ENCODE measurements at regions not wholly inside any gene's neighbourhood (a gene's known extent, or its start where the extent isn't known, plus 50 kb on each side); places are given as distances from the start of the nearest gene placed in this dataset.

GRCh38 chr6:134431421-134431859, 113.5 kb upstream of the SGK1 start:
- H3K23ac ChIP-seq (ENCODE audit: low read depth, low read length, poor library complexity): no peak overlapping the region
- H3K4me1 ChIP-seq (ENCODE audit: control insufficient read depth in 2 of 2, insufficient read depth in 1 of 2, low read depth in 1 of 2, low read length in 2 of 2): peaks cover 2 to 5% of the 10 kb centered on the region in 2 donors
- no peak overlapping the region for H3K27ac ChIP-seq (replicated peaks; ENCODE audit: low read length)
- 100% methylated on average over 1 of the region's 3 CpGs; no CpG with 5 or more reads in 1 of the 2 donors for WGBS, 2 donors (ENCODE audit: extremely low coverage in 2 of 2, insufficient read length in 2 of 2, insufficient replicate concordance in 1 of 2)
- no peak overlapping the region for H4K91ac ChIP-seq (ENCODE audit: low read depth, low read length, poor library complexity)
- H3K4me2 ChIP-seq (ENCODE audit: insufficient read depth, low read length, poor library complexity, severe bottlenecking): no peak overlapping the region
- no peak overlapping the region for H3K14ac ChIP-seq (ENCODE audit: low read length)
- H2BK120ac ChIP-seq (ENCODE audit: low read depth, low read length): no peak overlapping the region
- no peaks in the 10 kb centered on the region for H3K9me3 ChIP-seq (replicated peaks in 1 of 2; ENCODE audit: control insufficient read depth in 2 of 2, insufficient read depth in 1 of 2, low read depth in 1 of 2, low read length in 2 of 2)
- H3K27me3 ChIP-seq (ENCODE audit: control insufficient read depth in 3 of 3, insufficient read depth in 3 of 3, low read depth in 1 of 3, low read length in 3 of 3): no peaks in the 10 kb centered on the region
- no peak overlapping the region for H3K18ac ChIP-seq (ENCODE audit: low read length)
- no peak overlapping the region for H3K4ac ChIP-seq (ENCODE audit: low read length)
- H2BK15ac ChIP-seq (ENCODE audit: low read length): no peak overlapping the region
- H3K9ac ChIP-seq (ENCODE audit: low read depth, low read length, poor library complexity): no peak overlapping the region
- no peak overlapping the region for H2BK5ac ChIP-seq (ENCODE audit: low read length)
- no peak overlapping the region for H2AFZ ChIP-seq (ENCODE audit: low read length)
- DNase-seq (ENCODE audit: low spot score): no peak
- H2BK12ac ChIP-seq (ENCODE audit: low read length): no peak overlapping the region
- H3K36me3 ChIP-seq (replicated peaks in 1 of 2; ENCODE audit: control insufficient read depth in 2 of 2, insufficient read depth in 2 of 2, low read length in 2 of 2): no peaks in the 10 kb centered on the region
- no peak overlapping the region for H3K4me3 ChIP-seq (ENCODE audit: low read length in 2 of 2)
- no peak overlapping the region for H2AK5ac ChIP-seq (ENCODE audit: low read depth, low read length)
- no peaks in the 10 kb centered on the region for H3K79me1 ChIP-seq (ENCODE audit: low read depth, low read length)
- no peak overlapping the region for H4K8ac ChIP-seq (ENCODE audit: low read depth, low read length)

GRCh38 chr6:134429861-134430380, 112.0 kb upstream of the SGK1 start:
- no peak overlapping the region for H3K18ac ChIP-seq (ENCODE audit: low read length)
- H3K36me3 ChIP-seq (replicated peaks in 1 of 2; ENCODE audit: control insufficient read depth in 2 of 2, insufficient read depth in 2 of 2, low read length in 2 of 2): no peaks in the 10 kb centered on the region
- no peak overlapping the region for H3K9ac ChIP-seq (ENCODE audit: low read depth, low read length, poor library complexity)
- H3K14ac ChIP-seq (ENCODE audit: low read length): peak overlapping the region; percentile 10
- H3K79me1 ChIP-seq (ENCODE audit: low read depth, low read length): no peaks in the 10 kb centered on the region
- no peak overlapping the region for H3K4ac ChIP-seq (ENCODE audit: low read length)
- no peak overlapping the region for H2BK15ac ChIP-seq (ENCODE audit: low read length)
- no peak overlapping the region for H2BK5ac ChIP-seq (ENCODE audit: low read length)
- no peak overlapping the region for H2AK5ac ChIP-seq (ENCODE audit: low read depth, low read length)
- no peak overlapping the region for H3K4me2 ChIP-seq (ENCODE audit: insufficient read depth, low read length, poor library complexity, severe bottlenecking)
- H3K27me3 ChIP-seq (ENCODE audit: control insufficient read depth in 3 of 3, insufficient read depth in 3 of 3, low read depth in 1 of 3, low read length in 3 of 3): no peaks in the 10 kb centered on the region
- H3K4me1 ChIP-seq (ENCODE audit: control insufficient read depth in 2 of 2, insufficient read depth in 1 of 2, low read depth in 1 of 2, low read length in 2 of 2): no peaks in the 10 kb centered on the region
- no peak overlapping the region for H4K91ac ChIP-seq (ENCODE audit: low read depth, low read length, poor library complexity)
- no peak overlapping the region for H3K23ac ChIP-seq (ENCODE audit: low read depth, low read length, poor library complexity)
- H3K9me3 ChIP-seq (replicated peaks in 1 of 2; ENCODE audit: control insufficient read depth in 2 of 2, insufficient read depth in 1 of 2, low read depth in 1 of 2, low read length in 2 of 2): no peaks in the 10 kb centered on the region
- DNase-seq (ENCODE audit: low spot score): no peak
- H4K8ac ChIP-seq (ENCODE audit: low read depth, low read length): no peak overlapping the region
- no peak overlapping the region for H2AFZ ChIP-seq (ENCODE audit: low read length)
- H3K27ac ChIP-seq (replicated peaks; ENCODE audit: low read length): no peak overlapping the region
- no peak overlapping the region for H3K4me3 ChIP-seq (ENCODE audit: low read length in 2 of 2)
- no peak overlapping the region for H2BK120ac ChIP-seq (ENCODE audit: low read depth, low read length)
- WGBS, 2 donors (ENCODE audit: extremely low coverage in 2 of 2, insufficient read length in 2 of 2, insufficient replicate concordance in 1 of 2): no CpG with 5 or more reads among the region's 4 CpGs
- no peak overlapping the region for H2BK12ac ChIP-seq (ENCODE audit: low read length)

GRCh38 chr6:134427721-134428120, 109.8 kb upstream of the SGK1 start:
- H3K4me2 ChIP-seq (ENCODE audit: insufficient read depth, low read length, poor library complexity, severe bottlenecking): no peak overlapping the region
- no peaks in the 10 kb centered on the region for H3K27me3 ChIP-seq (ENCODE audit: control insufficient read depth in 3 of 3, insufficient read depth in 3 of 3, low read depth in 1 of 3, low read length in 3 of 3)
- no peak overlapping the region for H4K91ac ChIP-seq (ENCODE audit: low read depth, low read length, poor library complexity)
- H3K4me3 ChIP-seq (ENCODE audit: low read length in 2 of 2): no peak overlapping the region
- H4K8ac ChIP-seq (ENCODE audit: low read depth, low read length): no peak overlapping the region
- H2BK5ac ChIP-seq (ENCODE audit: low read length): no peak overlapping the region
- H3K79me1 ChIP-seq (ENCODE audit: low read depth, low read length): no peaks in the 10 kb centered on the region
- no peak overlapping the region for H3K9ac ChIP-seq (ENCODE audit: low read depth, low read length, poor library complexity)
- no peak overlapping the region for H3K23ac ChIP-seq (ENCODE audit: low read depth, low read length, poor library complexity)
- no CpG with 5 or more reads among the region's 1 CpG for WGBS, 2 donors (ENCODE audit: extremely low coverage in 2 of 2, insufficient read length in 2 of 2, insufficient replicate concordance in 1 of 2)
- H3K18ac ChIP-seq (ENCODE audit: low read length): no peak overlapping the region
- H3K14ac ChIP-seq (ENCODE audit: low read length): no peak overlapping the region
- no peak overlapping the region for H2BK12ac ChIP-seq (ENCODE audit: low read length)
- no peak overlapping the region for H3K4ac ChIP-seq (ENCODE audit: low read length)
- no peak overlapping the region for H2AK5ac ChIP-seq (ENCODE audit: low read depth, low read length)
- no peaks in the 10 kb centered on the region for H3K36me3 ChIP-seq (replicated peaks in 1 of 2; ENCODE audit: control insufficient read depth in 2 of 2, insufficient read depth in 2 of 2, low read length in 2 of 2)
- no peak overlapping the region for H2AFZ ChIP-seq (ENCODE audit: low read length)
- no peak for DNase-seq (ENCODE audit: low spot score)
- H2BK15ac ChIP-seq (ENCODE audit: low read length): no peak overlapping the region
- no peaks in the 10 kb centered on the region for H3K9me3 ChIP-seq (replicated peaks in 1 of 2; ENCODE audit: control insufficient read depth in 2 of 2, insufficient read depth in 1 of 2, low read depth in 1 of 2, low read length in 2 of 2)
- no peak overlapping the region for H3K27ac ChIP-seq (replicated peaks; ENCODE audit: low read length)
- H3K4me1 ChIP-seq (ENCODE audit: control insufficient read depth in 2 of 2, insufficient read depth in 1 of 2, low read depth in 1 of 2, low read length in 2 of 2): no peaks in the 10 kb centered on the region
- no peak overlapping the region for H2BK120ac ChIP-seq (ENCODE audit: low read depth, low read length)

GRCh38 chr6:134426623-134427022, 108.7 kb upstream of the SGK1 start:
- H3K27ac ChIP-seq (replicated peaks; ENCODE audit: low read length): no peak overlapping the region
- H3K18ac ChIP-seq (ENCODE audit: low read length): no peak overlapping the region
- no peaks in the 10 kb centered on the region for H3K9me3 ChIP-seq (replicated peaks in 1 of 2; ENCODE audit: control insufficient read depth in 2 of 2, insufficient read depth in 1 of 2, low read depth in 1 of 2, low read length in 2 of 2)
- no peak overlapping the region for H2BK5ac ChIP-seq (ENCODE audit: low read length)
- no peak overlapping the region for H3K14ac ChIP-seq (ENCODE audit: low read length)
- no peak for DNase-seq (ENCODE audit: low spot score)
- no peak overlapping the region for H4K8ac ChIP-seq (ENCODE audit: low read depth, low read length)
- H2BK15ac ChIP-seq (ENCODE audit: low read length): no peak overlapping the region
- no peak overlapping the region for H3K4me3 ChIP-seq (ENCODE audit: low read length in 2 of 2)
- no peak overlapping the region for H3K4ac ChIP-seq (ENCODE audit: low read length)
- H3K27me3 ChIP-seq (ENCODE audit: control insufficient read depth in 3 of 3, insufficient read depth in 3 of 3, low read depth in 1 of 3, low read length in 3 of 3): no peaks in the 10 kb centered on the region
- WGBS, 2 donors (ENCODE audit: extremely low coverage in 2 of 2, insufficient read length in 2 of 2, insufficient replicate concordance in 1 of 2): 100% methylated on average over 1 of the region's 4 CpGs; no CpG with 5 or more reads in 1 of the 2 donors
- H3K4me1 ChIP-seq (ENCODE audit: control insufficient read depth in 2 of 2, insufficient read depth in 1 of 2, low read depth in 1 of 2, low read length in 2 of 2): no peaks in the 10 kb centered on the region
- no peak overlapping the region for H3K9ac ChIP-seq (ENCODE audit: low read depth, low read length, poor library complexity)
- H3K23ac ChIP-seq (ENCODE audit: low read depth, low read length, poor library complexity): no peak overlapping the region
- H2BK120ac ChIP-seq (ENCODE audit: low read depth, low read length): no peak overlapping the region
- H4K91ac ChIP-seq (ENCODE audit: low read depth, low read length, poor library complexity): no peak overlapping the region
- H3K36me3 ChIP-seq (replicated peaks in 1 of 2; ENCODE audit: control insufficient read depth in 2 of 2, insufficient read depth in 2 of 2, low read length in 2 of 2): no peaks in the 10 kb centered on the region
- no peaks in the 10 kb centered on the region for H3K79me1 ChIP-seq (ENCODE audit: low read depth, low read length)
- no peak overlapping the region for H3K4me2 ChIP-seq (ENCODE audit: insufficient read depth, low read length, poor library complexity, severe bottlenecking)
- no peak overlapping the region for H2AFZ ChIP-seq (ENCODE audit: low read length)
- H2AK5ac ChIP-seq (ENCODE audit: low read depth, low read length): no peak overlapping the region
- H2BK12ac ChIP-seq (ENCODE audit: low read length): no peak overlapping the region

Measured in neuronal stem cell (in vitro differentiated cells).